B cell (primary cell): ENCODE measurements at regions not wholly inside any gene's neighbourhood (a gene's known extent, or its start where the extent isn't known, plus 50 kb on each side); places are given as distances from the start of the nearest gene placed in this dataset.

Source experiments
- ATAC-seq: fragments of 200-7000 bp; cut with Tn5 transposase; one replicate; pipeline ENCODE4 v1.10.0; 2021; ENCODE audit warnings: low read depth, mild to moderate bottlenecking, moderate number of reproducible peaks, moderate library complexity
- CTCF ChIA-PET: fragments of 350-600 bp; sonication (Branson Sonifier 250); formaldehyde crosslinking; loops from one replicate; lab custom pipeline; 2021; ENCODE audit warnings: antibody characterized with exemption, inconsistent platforms; lab: Charles Lee
- POLR2A ChIA-PET: fragments of 350-600 bp; sonication (Branson Sonifier 250); formaldehyde crosslinking; loops from one replicate; lab custom pipeline; 2021; ENCODE audit warnings: antibody characterized with exemption; lab: Charles Lee
- DNase-seq: peaks from one replicate; pipeline ENCODE4 v3.0.0; 2013
- H2AFZ ChIP-seq: 2 replicates; pipeline ENCODE4 v1.6.1; 2012; ENCODE audit warnings: mild to moderate bottlenecking, low read depth, low read length; ENCODE audit not compliant: insufficient read depth, poor library complexity, severe bottlenecking
- H3K27ac ChIP-seq, 2 donors: 1 replicate in 1 of 2; 2 replicates in 1 of 2; pipeline ENCODE4 v1.5.1; 2012 to 2013; ENCODE audit warnings: low read length in 2 of 2, mild to moderate bottlenecking in 2 of 2, moderate library complexity in 1 of 2
- H3K27me3 ChIP-seq, 4 experiments: fragments of 200-600 bp in 1 of 4; sonication (generic) in 1 of 4; replicated peaks in 1 of 4; 1 replicate in 2 of 4; 2 replicates in 2 of 4; pipeline versions ENCODE4 v1.6.1 to v1.7.0; 2013 to 2016; ENCODE audit warnings: low read length in 3 of 4, mild to moderate bottlenecking in 2 of 4, mixed read lengths in 1 of 4, moderate library complexity in 1 of 4; ENCODE audit not compliant: insufficient read depth in 4 of 4, control insufficient read depth in 3 of 4; ENCODE audit errors: control extremely low read depth in 1 of 4
- H3K36me3 ChIP-seq, 2 experiments: replicated peaks in 1 of 2; 1 replicate in 1 of 2; 2 replicates in 1 of 2; pipeline versions ENCODE4 v1.6.1 to v1.7.1; 2013; ENCODE audit warnings: low read length in 1 of 2; ENCODE audit not compliant: insufficient read depth in 2 of 2, control insufficient read depth in 1 of 2; ENCODE audit errors: control extremely low read depth in 1 of 2, extremely low read depth in 1 of 2
- H3K4me1 ChIP-seq, 2 donors: fragments of 200-600 bp in 1 of 2; sonication (generic) in 1 of 2; 1 replicate in 1 of 2; 2 replicates in 1 of 2; pipeline versions ENCODE4 v1.5.1 to v1.6.1; 2013 to 2017; ENCODE audit warnings: low read length in 2 of 2; ENCODE audit not compliant: control insufficient read depth in 2 of 2, insufficient read depth in 2 of 2
- H3K4me2 ChIP-seq: replicated peaks from 2 replicates; pipeline ENCODE3; 2012; ENCODE audit warnings: mild to moderate bottlenecking, low read depth, low read length; ENCODE audit not compliant: poor library complexity, severe bottlenecking
- H3K4me3 ChIP-seq, 5 experiments: fragments of 200-600 bp in 1 of 5; sonication (generic) in 1 of 5; 1 replicate in 3 of 5; 2 replicates in 2 of 5; pipeline versions ENCODE4 v1.5.1 to v1.7.0; 2011 to 2016; ENCODE audit warnings: low read length in 4 of 5, mild to moderate bottlenecking in 4 of 5, low read depth in 2 of 5, control low read depth in 1 of 5, moderate library complexity in 1 of 5; ENCODE audit not compliant: insufficient read depth in 1 of 5; ENCODE audit errors: control extremely low read depth in 1 of 5, extremely low read depth in 1 of 5
- H3K79me2 ChIP-seq: fragments of 200-600 bp; sonication (generic); one replicate; pipeline ENCODE4 v1.6.0; 2016; ENCODE audit warnings: low read length; ENCODE audit not compliant: control insufficient read depth, insufficient read depth
- H3K9ac ChIP-seq: fragments of 200-600 bp; sonication (generic); 2 replicates; pipeline ENCODE4 v1.6.1; 2017; ENCODE audit warnings: mild to moderate bottlenecking, low read length, moderate library complexity
- H3K9me3 ChIP-seq, 3 donors: one replicate each; pipeline versions ENCODE4 v1.6.1 to v1.7.1; 2013; ENCODE audit warnings: low read length in 2 of 3; ENCODE audit not compliant: control insufficient read depth in 2 of 3, insufficient read depth in 1 of 3; ENCODE audit errors: control extremely low read depth in 1 of 3
- H4K20me1 ChIP-seq: 2 replicates; pipeline ENCODE4 v1.6.0; 2012; ENCODE audit warnings: mild to moderate bottlenecking, low read length; ENCODE audit not compliant: insufficient read depth, control insufficient read depth, poor library complexity, severe bottlenecking
- H3K27ac Mint-ChIP-seq: one replicate; pipeline ENCODE4 v1.8.0; 2021; ENCODE audit warnings: mixed read lengths
- H3K27me3 Mint-ChIP-seq: one replicate; pipeline ENCODE4 v1.8.0; 2021; ENCODE audit warnings: mixed read lengths
- H3K4me1 Mint-ChIP-seq: one replicate; pipeline ENCODE4 v1.8.0; 2021; ENCODE audit warnings: mixed read lengths
- H3K4me3 Mint-ChIP-seq: one replicate; pipeline ENCODE4 v1.8.0; 2021; ENCODE audit warnings: mixed read lengths
- H3K9me3 Mint-ChIP-seq: one replicate; pipeline ENCODE4 v1.8.0; 2022; ENCODE audit warnings: mixed read lengths; ENCODE audit not compliant: insufficient read depth
- CTCF ChIP-seq: fragments of 200-600 bp; IDR thresholded peaks from one replicate; pipeline ENCODE4 v1.8.0; 2022; ENCODE audit warnings: antibody characterized with exemption, mild to moderate bottlenecking
- EZH2 ChIP-seq: IDR thresholded peaks from 2 replicates; pipeline ENCODE4 v1.6.1; 2012; ENCODE audit warnings: borderline replicate concordance, low read depth, mild to moderate bottlenecking, moderate library complexity, low read length; ENCODE audit not compliant: insufficient read depth, poor library complexity, severe bottlenecking
- WGBS: methylation state at CpG from one replicate; pipeline ENCODE4 v1.1.5; 2013; ENCODE audit warnings: missing lambda C conversion rate; ENCODE audit not compliant: insufficient coverage; 5-methylcytosine and 5-hydroxymethylcytosine counted together
- intact Hi-C: fragments of 100-400 bp; cut with micrococcal nuclease; formaldehyde crosslinking; loops from one replicate; pipeline ENCODE4 v1.10.0; 2022

GRCh38 chr18:34480162-34480700, 229.9 kb upstream of the DTNA start:
- POLR2A ChIA-PET = no interaction called here
- intact Hi-C loops = no loop called here
- no peak overlapping the region for H3K27ac ChIP-seq
- no CpG with 5 or more reads among the region's 4 CpGs for WGBS
- no peak for TF ChIP-seq CTCF
- no peak for TF ChIP-seq EZH2
- DNase-seq = no peak
- CTCF ChIA-PET = no interaction called here
- no peak overlapping the region for H2AFZ ChIP-seq
- no peaks in the 10 kb centered on the region for H3K4me1 ChIP-seq
- no peak overlapping the region for H3K4me2 ChIP-seq
- no peaks in the 10 kb centered on the region for H3K79me2 ChIP-seq
- H3K27me3 ChIP-seq = no peaks in the 10 kb centered on the region
- H3K9me3 Mint-ChIP-seq = no peaks in the 10 kb centered on the region
- no peaks in the 10 kb centered on the region for H3K27me3 Mint-ChIP-seq
- H3K9me3 ChIP-seq = no peaks in the 10 kb centered on the region
- no peak overlapping the region for H3K4me3 Mint-ChIP-seq
- H3K27ac Mint-ChIP-seq = no peak overlapping the region
- no peak overlapping the region for H3K4me3 ChIP-seq
- no peaks in the 10 kb centered on the region for H3K36me3 ChIP-seq
- H4K20me1 ChIP-seq = no peaks in the 10 kb centered on the region
- no peaks in the 10 kb centered on the region for H3K4me1 Mint-ChIP-seq
- no peak overlapping the region for H3K9ac ChIP-seq
- no peak for ATAC-seq

- Histone ChIP-seq H3K9ac (no peak overlapping the region), H3K27ac (no peak overlapping the region), H4K20me1 (no peaks in the 10 kb centered on the region), H3K36me3 (no peaks in the 10 kb centered on the region), H3K4me2 (no peak overlapping the region), H2AFZ (no peak overlapping the region), H3K4me1 (no peaks in the 10 kb centered on the region), H3K27me3 (no peaks in the 10 kb centered on the region), H3K79me2 (no peaks in the 10 kb centered on the region), H3K4me3 (no peak overlapping the region), H3K9me3 (no peaks in the 10 kb centered on the region)
- CTCF ChIA-PET = no interaction called here
- no peak overlapping the region for H3K27ac Mint-ChIP-seq
- H3K27me3 Mint-ChIP-seq = no peaks in the 10 kb centered on the region
- intact Hi-C loops = no loop called here
- TF ChIP-seq CTCF = no peak
- TF ChIP-seq EZH2 = no peak
- no peak for DNase-seq
- ATAC-seq = no peak
- POLR2A ChIA-PET = no interaction called here
- no peak overlapping the region for H3K4me3 Mint-ChIP-seq
- no peaks in the 10 kb centered on the region for H3K4me1 Mint-ChIP-seq
- H3K9me3 Mint-ChIP-seq = no peaks in the 10 kb centered on the region
Measured at GRCh38 chr18:34482204-34482603, 227.9 kb upstream of the DTNA start.
